Choroid plexus epithelial cell (primary cell): ENCODE measurements at regions not wholly inside any gene's neighbourhood (a gene's known extent, or its start where the extent isn't known, plus 50 kb on each side); places are given as distances from the start of the nearest gene placed in this dataset.
A peak's percentile ranks its signal among the peaks of the same experiment; 100 is the strongest.
"Not testable (repeated sequence)": the region's sequence is repeated elsewhere in the genome, so short reads cannot be mapped to it uniquely, and the experiment has no call there.

ENCODE experiments used
- DNase-seq: peaks from one replicate; pipeline ENCODE4 v3.0.0-alpha.2; 2010; ENCODE audit warnings: low read depth
- H3K4me3 ChIP-seq: 2 replicates; pipeline ENCODE4 v1.5.1; 2011; ENCODE audit warnings: low read depth, mild to moderate bottlenecking, control low read depth, low read length, moderate library complexity
- TF ChIP-seq, protein P1 (sequence below): conservative IDR thresholded peaks from 2 replicates; pipeline ENCODE4 v1.5.1; 2011; ENCODE audit warnings: low read depth, mild to moderate bottlenecking, control low read depth, inconsistent platforms, low read length, moderate library complexity

DNA sequence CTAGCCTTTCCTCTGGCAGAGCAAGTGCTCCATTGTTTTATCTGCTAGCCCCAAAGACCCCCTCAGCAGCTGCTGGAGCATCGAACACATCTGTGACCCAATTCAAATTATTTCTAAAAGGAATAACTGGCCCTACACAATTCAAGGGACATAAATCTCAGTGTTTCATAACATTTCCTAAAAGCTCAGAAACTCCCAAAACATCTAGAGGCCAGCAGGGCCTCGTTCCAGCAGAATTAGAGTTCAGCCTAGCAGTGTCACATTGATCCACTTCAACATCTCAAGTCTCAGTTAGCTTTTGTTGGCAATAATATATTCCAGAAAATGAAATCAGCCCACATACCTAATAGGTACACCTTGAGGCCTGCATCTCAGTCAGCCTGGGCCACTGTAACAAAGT lies 179.1 kb downstream of the ETAA1 start:
- no peak overlapping the region for H3K4me3 ChIP-seq
- TF ChIP-seq, protein P1, sequence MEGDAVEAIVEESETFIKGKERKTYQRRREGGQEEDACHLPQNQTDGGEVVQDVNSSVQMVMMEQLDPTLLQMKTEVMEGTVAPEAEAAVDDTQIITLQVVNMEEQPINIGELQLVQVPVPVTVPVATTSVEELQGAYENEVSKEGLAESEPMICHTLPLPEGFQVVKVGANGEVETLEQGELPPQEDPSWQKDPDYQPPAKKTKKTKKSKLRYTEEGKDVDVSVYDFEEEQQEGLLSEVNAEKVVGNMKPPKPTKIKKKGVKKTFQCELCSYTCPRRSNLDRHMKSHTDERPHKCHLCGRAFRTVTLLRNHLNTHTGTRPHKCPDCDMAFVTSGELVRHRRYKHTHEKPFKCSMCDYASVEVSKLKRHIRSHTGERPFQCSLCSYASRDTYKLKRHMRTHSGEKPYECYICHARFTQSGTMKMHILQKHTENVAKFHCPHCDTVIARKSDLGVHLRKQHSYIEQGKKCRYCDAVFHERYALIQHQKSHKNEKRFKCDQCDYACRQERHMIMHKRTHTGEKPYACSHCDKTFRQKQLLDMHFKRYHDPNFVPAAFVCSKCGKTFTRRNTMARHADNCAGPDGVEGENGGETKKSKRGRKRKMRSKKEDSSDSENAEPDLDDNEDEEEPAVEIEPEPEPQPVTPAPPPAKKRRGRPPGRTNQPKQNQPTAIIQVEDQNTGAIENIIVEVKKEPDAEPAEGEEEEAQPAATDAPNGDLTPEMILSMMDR: no peak
- DNase-seq: no peak

DNA sequence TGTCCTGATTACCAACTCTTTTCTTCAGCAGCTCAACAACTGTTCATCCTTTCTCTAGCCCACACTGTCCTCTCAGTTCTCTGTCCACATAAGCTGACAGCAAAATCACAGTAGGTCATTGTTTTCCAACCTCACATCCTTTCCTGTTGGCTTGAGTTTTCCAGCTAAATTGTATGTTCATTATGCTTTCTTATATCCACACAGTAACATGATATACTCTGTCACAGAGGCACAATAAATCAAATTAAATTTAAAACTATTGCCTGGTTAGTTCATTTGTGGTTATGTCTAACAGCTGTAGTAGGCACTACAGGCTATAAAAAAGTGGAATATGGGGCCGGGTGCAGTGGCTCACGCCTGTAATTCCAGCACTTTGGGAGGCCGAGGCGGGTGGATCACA lies 179.9 kb downstream of the ETAA1 start:
- no peak overlapping the region for H3K4me3 ChIP-seq
- no peak for DNase-seq
- TF ChIP-seq, protein P1: no peak

DNA sequence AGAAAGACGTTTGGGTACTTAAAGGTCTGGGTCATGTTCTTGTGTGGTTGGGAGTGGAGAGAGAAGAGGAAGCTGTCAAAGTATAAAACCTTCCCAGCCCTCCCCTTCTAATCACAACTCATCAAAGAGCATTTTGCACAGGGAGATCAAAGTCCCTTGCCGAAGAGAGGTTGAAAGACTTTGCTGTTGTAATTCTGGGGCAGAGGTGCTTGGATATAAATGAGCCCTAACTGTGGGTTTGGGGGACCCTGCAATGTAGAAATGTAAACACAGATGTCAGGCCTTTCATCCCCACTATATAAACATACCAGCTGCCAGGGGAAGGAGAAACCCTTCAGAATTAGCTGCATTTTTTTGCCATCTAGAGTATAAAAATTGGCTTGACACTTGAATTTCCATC lies 182.1 kb downstream of the ETAA1 start:
- H3K4me3 ChIP-seq: no peak overlapping the region
- DNase-seq: peak; percentile 83
- TF ChIP-seq, protein P1: no peak

DNA sequence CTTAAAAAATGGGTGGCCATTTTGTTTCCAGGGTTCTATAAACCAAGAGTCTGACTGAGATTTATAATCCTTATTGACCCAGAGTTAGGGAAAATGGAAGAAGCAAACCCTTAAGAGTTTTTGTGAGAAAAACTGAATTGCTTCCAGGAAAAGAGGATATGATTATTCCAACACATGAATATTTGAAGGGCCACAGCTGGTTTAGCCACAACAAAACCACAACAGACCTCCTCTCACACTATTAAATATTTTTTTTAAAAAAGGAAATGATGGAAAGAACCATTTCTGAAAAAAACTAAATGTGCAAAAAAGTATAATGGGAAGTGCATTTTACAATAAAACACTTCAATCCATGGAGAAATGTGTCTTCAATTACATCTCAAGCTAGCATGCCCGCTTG lies 182.7 kb downstream of the ETAA1 start:
- TF ChIP-seq, protein P1: no peak
- DNase-seq: peak; percentile 39
- H3K4me3 ChIP-seq: no peak overlapping the region

DNA sequence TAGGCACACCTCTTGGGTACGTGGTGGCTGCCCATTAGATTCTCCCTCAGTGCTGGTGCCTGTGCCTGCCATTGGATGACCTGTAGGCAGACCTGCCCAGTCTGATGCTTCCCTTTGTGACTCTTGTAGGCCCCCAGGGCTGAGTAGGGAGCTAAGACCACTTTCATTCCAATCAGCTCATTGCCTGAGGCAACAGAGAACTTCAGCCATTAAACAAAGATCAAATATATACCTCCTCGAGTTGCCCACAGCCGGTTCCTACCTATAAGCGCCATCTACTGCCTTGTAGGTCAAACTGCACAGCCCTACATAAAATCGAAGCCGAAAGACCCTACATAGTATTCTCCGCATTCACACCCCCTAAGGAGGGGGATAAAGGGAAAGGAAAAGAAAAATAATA lies 184.6 kb downstream of the ETAA1 start:
- TF ChIP-seq, protein P1: peak; percentile 35
- DNase-seq: no peak
- no peak overlapping the region for H3K4me3 ChIP-seq

DNA sequence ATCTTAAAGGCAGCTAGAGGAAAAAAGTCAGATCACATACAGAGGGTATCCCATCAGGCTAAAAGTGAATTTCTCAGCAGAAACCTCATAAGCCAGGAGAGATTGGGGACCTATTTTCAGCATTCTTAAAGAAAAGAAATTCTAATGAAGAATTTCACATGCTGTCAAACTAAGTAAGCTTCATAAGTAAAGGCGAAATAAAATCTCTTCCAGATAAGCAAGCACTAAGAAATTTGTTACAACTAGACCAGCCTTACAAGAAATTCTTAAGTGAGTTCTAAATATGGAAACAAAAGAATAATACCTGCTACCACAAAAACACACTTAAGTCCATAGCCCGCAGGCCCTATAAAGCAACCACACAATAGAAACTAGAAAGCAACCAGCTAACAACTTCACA lies 186.1 kb downstream of the ETAA1 start:
- TF ChIP-seq, protein P1: no peak
- no peak for DNase-seq
- H3K4me3 ChIP-seq: no peak overlapping the region

DNA sequence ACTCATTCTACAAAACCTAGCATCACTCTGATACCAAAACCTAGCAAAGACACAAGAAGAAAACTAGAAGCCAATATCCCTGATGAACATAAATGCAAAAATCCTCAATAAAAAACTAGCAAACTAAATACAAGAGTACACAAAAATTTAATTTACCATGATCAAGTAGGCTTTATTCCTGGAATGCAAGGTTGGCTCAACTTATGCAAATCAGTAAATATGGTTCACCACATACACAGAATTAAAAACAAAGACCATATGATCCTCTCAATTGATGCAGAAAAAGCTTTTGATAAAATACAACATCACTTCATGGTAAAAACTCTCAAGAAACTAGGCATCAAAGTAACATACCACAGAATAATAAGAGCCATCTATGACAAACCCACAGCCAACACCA lies 188.3 kb downstream of the ETAA1 start:
- TF ChIP-seq, protein P1: no peak
- peak; percentile 45 for DNase-seq
- H3K4me3 ChIP-seq: no peak overlapping the region

DNA sequence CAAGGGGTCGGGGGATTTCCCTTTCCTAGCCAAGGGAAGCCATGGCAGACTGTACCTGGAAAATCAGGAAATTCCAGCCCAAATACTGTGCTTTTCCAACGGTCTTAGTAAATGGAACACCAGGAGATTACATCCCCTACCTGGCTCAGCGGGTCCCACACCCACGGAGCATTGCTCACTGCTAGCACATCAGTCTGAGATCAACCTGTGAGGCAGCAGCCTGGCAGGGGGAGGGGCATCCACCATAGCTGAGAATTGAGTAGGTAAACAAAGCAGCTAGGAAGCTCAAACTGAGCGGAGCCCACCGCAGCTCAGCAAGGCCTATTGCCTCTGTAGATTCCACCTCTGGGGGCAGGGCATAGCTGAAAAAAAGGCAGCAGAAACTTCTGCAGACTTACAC lies 192.0 kb downstream of the ETAA1 start:
- H3K4me3 ChIP-seq, DNase-seq: not testable (repeated sequence)

DNA sequence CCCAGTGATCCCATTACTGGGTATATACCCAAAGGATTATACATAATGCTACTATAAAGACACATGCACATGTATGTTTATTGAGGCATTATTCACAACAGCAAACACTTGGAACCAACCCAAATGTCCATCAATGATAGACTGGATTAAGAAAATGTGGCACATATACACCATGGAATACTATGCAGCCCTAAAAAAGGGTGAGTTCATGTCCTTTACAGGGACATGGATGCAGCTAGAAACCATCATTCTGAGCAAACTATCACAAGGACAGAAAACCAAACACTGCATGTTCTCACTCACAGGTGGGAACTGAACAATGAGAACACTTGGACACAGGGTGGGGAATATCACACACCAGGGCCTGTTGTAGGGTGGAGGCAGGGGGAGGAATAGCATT lies 197.4 kb downstream of the ETAA1 start:
- not testable (repeated sequence) for H3K4me3 ChIP-seq, DNase-seq
